ENCODE measurements at regions not wholly inside any gene's neighbourhood (a gene's known extent, or its start where the extent isn't known, plus 50 kb on each side); places are given as distances from the start of the nearest gene placed in this dataset.

DNA sequence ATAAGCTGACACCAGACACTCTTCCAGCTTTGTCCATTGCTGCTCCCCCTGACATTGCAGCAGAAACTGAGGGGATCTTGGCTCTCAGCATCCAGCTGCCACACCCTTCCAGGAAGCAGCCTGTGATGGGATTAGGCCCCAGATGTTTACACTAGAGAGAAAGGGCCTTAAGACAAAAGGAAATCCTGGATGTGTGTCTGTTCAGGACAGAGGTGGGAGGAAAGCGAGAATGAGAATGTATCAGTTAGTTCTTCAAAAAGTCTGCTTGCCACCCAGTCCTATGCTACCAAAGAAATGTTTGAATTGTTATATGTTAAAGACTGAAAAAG is 58.8 kb downstream of the HES1 start:
- TF ChIP-seq, protein P1, sequence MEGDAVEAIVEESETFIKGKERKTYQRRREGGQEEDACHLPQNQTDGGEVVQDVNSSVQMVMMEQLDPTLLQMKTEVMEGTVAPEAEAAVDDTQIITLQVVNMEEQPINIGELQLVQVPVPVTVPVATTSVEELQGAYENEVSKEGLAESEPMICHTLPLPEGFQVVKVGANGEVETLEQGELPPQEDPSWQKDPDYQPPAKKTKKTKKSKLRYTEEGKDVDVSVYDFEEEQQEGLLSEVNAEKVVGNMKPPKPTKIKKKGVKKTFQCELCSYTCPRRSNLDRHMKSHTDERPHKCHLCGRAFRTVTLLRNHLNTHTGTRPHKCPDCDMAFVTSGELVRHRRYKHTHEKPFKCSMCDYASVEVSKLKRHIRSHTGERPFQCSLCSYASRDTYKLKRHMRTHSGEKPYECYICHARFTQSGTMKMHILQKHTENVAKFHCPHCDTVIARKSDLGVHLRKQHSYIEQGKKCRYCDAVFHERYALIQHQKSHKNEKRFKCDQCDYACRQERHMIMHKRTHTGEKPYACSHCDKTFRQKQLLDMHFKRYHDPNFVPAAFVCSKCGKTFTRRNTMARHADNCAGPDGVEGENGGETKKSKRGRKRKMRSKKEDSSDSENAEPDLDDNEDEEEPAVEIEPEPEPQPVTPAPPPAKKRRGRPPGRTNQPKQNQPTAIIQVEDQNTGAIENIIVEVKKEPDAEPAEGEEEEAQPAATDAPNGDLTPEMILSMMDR (IDR thresholded peaks at IDR 0.05 in 4 of 5, conservative IDR thresholded peaks at IDR 0.05 in 1 of 5): no peak
- TF ChIP-seq POLR2A (IDR thresholded peaks at IDR 0.05): no peak

All from gastrocnemius medialis (tissue), 4 donors.